ENCODE measurements at regions not wholly inside any gene's neighbourhood (a gene's known extent, or its start where the extent isn't known, plus 50 kb on each side); places are given as distances from the start of the nearest gene placed in this dataset.

DNA sequence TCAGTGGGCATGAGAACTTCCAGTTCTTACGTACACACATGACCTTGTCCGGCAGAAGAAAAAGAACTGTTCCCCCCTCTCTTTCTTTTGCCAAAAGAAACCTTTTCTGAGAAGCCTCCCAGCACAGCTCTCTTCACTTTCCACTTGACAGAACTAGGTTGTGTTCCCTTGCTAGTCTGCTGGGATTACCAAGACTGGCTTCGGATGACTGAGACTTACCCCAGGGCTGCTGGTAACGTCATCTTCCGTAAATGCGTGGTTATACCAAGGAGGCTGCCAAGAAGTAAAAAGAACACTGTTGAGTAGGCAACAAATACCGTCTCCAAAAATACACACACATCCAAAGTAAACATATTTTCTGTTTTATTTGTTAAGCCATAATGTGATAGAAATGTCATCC is 908.2 kb downstream of the EFNB2 start:
- TF ChIP-seq, protein P1, sequence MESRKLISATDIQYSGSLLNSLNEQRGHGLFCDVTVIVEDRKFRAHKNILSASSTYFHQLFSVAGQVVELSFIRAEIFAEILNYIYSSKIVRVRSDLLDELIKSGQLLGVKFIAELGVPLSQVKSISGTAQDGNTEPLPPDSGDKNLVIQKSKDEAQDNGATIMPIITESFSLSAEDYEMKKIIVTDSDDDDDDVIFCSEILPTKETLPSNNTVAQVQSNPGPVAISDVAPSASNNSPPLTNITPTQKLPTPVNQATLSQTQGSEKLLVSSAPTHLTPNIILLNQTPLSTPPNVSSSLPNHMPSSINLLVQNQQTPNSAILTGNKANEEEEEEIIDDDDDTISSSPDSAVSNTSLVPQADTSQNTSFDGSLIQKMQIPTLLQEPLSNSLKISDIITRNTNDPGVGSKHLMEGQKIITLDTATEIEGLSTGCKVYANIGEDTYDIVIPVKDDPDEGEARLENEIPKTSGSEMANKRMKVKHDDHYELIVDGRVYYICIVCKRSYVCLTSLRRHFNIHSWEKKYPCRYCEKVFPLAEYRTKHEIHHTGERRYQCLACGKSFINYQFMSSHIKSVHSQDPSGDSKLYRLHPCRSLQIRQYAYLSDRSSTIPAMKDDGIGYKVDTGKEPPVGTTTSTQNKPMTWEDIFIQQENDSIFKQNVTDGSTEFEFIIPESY (IDR thresholded peaks at IDR 0.05; ENCODE audit: extremely low read depth, insufficient replicate concordance, low read length), result no peak
- TF ChIP-seq CTCF (IDR thresholded peaks at IDR 0.05 in 2 of 3, conservative IDR thresholded peaks at IDR 0.05 in 1 of 3; ENCODE audit: borderline replicate concordance in 1 of 3, insufficient read depth in 1 of 3, low read depth in 2 of 3, low read length in 2 of 3), result no peak
- TF ChIP-seq EZH2 (IDR thresholded peaks at IDR 0.05), result no peak
- no peak for TF ChIP-seq POLR2AphosphoS5 (IDR thresholded peaks at IDR 0.05; ENCODE audit: low read depth, low read length)
- TF ChIP-seq YY1 (IDR thresholded peaks at IDR 0.05; ENCODE audit: extremely low read depth, insufficient replicate concordance, low read depth, low read length), result no peak
- no peak for TF ChIP-seq JUND (IDR thresholded peaks at IDR 0.05)
- TF ChIP-seq, protein P2, sequence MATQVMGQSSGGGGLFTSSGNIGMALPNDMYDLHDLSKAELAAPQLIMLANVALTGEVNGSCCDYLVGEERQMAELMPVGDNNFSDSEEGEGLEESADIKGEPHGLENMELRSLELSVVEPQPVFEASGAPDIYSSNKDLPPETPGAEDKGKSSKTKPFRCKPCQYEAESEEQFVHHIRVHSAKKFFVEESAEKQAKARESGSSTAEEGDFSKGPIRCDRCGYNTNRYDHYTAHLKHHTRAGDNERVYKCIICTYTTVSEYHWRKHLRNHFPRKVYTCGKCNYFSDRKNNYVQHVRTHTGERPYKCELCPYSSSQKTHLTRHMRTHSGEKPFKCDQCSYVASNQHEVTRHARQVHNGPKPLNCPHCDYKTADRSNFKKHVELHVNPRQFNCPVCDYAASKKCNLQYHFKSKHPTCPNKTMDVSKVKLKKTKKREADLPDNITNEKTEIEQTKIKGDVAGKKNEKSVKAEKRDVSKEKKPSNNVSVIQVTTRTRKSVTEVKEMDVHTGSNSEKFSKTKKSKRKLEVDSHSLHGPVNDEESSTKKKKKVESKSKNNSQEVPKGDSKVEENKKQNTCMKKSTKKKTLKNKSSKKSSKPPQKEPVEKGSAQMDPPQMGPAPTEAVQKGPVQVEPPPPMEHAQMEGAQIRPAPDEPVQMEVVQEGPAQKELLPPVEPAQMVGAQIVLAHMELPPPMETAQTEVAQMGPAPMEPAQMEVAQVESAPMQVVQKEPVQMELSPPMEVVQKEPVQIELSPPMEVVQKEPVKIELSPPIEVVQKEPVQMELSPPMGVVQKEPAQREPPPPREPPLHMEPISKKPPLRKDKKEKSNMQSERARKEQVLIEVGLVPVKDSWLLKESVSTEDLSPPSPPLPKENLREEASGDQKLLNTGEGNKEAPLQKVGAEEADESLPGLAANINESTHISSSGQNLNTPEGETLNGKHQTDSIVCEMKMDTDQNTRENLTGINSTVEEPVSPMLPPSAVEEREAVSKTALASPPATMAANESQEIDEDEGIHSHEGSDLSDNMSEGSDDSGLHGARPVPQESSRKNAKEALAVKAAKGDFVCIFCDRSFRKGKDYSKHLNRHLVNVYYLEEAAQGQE (IDR thresholded peaks at IDR 0.05; ENCODE audit: low read depth), result no peak
- TF ChIP-seq, protein P3, sequence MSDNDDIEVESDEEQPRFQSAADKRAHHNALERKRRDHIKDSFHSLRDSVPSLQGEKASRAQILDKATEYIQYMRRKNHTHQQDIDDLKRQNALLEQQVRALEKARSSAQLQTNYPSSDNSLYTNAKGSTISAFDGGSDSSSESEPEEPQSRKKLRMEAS (IDR thresholded peaks at IDR 0.05), result no peak
- no peak for TF ChIP-seq RAD21 (IDR thresholded peaks at IDR 0.05; ENCODE audit: low read depth)
- TF ChIP-seq POLR2A (IDR thresholded peaks at IDR 0.05; ENCODE audit: borderline replicate concordance, extremely low read depth, insufficient read depth, insufficient read length), result no peak

Data from HCT116 (cell line).